AG10803 (cell line): ENCODE measurements at regions not wholly inside any gene's neighbourhood (a gene's known extent, or its start where the extent isn't known, plus 50 kb on each side); places are given as distances from the start of the nearest gene placed in this dataset.

Source experiments
- DNase-seq: peaks from one replicate; pipeline ENCODE4 v3.0.0; 2010; ENCODE audit warnings: low read depth
- H3K4me3 ChIP-seq: 2 replicates; pipeline ENCODE4 v1.5.1; 2011; ENCODE audit warnings: mild to moderate bottlenecking, low read length, control low read depth
- CTCF ChIP-seq: conservative IDR thresholded peaks from 2 replicates; pipeline ENCODE4 v1.5.1; 2011; ENCODE audit warnings: mild to moderate bottlenecking, low read length, control low read depth, inconsistent platforms

- no peak for TF ChIP-seq CTCF
- no peak for DNase-seq
- no peak overlapping the region for H3K4me3 ChIP-seq
Observed at GRCh38 chr14:80117876-80118275, 93.4 kb downstream of the DIO2 start.

GRCh38 chr14:80116157-80116556 is 95.1 kb downstream of the DIO2 start:
- no peak for DNase-seq
- no peak overlapping the region for H3K4me3 ChIP-seq
- TF ChIP-seq CTCF = no peak

GRCh38 chr14:80110721-80111120 is 100.6 kb downstream of the DIO2 start:
- DNase-seq = no peak
- no peak overlapping the region for H3K4me3 ChIP-seq
- no peak for TF ChIP-seq CTCF

- TF ChIP-seq CTCF = no peak
- no peak overlapping the region for H3K4me3 ChIP-seq
- DNase-seq = no peak
Observed at GRCh38 chr14:80109055-80109454, 102.2 kb downstream of the DIO2 start.

- no peak for DNase-seq
- no peak for TF ChIP-seq CTCF
Observed at GRCh38 chr14:80108430-80108829, 102.9 kb downstream of the DIO2 start.

GRCh38 chr14:80105488-80105994 is 105.8 kb downstream of the DIO2 start:
- no peak overlapping the region for H3K4me3 ChIP-seq
- no peak for DNase-seq
- no peak for TF ChIP-seq CTCF

More at GRCh38 chr14:80108430-80108829, 102.9 kb downstream of the DIO2 start:
- no peak overlapping the region for H3K4me3 ChIP-seq

- DNase-seq = no peak
- no peak for TF ChIP-seq CTCF
- no peak overlapping the region for H3K4me3 ChIP-seq
Observed at GRCh38 chr14:80101835-80102234, 109.5 kb downstream of the DIO2 start.
